GM21360 (cell line): ENCODE measurements at regions not wholly inside any gene's neighbourhood (a gene's known extent, or its start where the extent isn't known, plus 50 kb on each side); places are given as distances from the start of the nearest gene placed in this dataset.

ENCODE experiments used
- ATAC-seq: cut with Tn5 transposase; IDR thresholded peaks from one replicate; pipeline ENCODE4 v1.9.1; 2021; ENCODE audit warnings: mild to moderate bottlenecking, moderate library complexity; ENCODE audit not compliant: unreplicated experiment

DNA sequence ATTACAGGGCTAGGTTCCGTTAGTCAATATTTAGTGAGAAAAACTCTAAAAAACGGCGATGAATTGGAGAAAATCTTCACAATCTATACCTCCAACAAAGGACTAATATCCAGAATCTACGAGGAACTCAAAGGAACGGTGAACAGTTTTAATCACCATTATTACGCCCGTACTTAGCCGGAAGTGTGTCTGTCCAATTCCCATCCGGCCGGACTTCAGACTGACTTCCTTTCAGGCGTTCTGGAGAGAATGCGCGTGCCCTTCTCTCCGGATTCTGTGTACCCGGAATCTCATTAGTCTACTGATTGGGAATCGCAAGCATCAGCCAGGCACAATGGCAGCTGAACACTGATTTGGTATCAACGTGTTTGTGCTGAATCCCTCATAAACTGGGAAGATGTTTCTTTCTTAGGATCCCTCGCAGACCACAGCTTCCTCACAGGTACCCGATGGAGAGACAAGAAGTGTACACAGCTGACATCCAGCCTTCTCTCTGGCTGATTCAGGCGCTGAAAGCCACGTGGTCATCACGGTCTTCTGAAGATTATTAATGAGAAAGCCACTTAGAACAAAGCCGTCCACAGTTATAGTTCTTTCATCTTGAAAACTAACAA lies 239.9 kb downstream of the ZNF516 start:
- peak; percentile 72 for ATAC-seq

DNA sequence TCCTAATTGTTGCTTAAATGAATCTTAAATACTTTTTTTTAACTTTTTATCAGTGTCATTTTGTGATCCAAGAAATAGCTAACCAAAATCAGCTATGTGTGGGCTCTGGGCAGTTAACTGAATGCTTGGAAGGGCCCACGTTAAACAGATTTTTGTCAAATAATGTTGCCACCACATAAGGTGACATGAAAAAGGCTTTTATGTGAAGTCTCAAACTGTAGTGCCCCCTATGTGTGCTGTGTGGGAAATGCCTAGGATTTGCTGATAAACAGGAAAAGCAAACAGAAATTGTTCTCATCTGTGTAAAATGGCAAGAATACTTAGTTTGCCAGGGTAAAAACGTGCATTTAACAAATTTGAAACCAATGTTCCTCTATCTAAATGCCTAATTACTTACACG lies 242.2 kb downstream of the ZNF516 start:
- ATAC-seq: peak; percentile 45

DNA sequence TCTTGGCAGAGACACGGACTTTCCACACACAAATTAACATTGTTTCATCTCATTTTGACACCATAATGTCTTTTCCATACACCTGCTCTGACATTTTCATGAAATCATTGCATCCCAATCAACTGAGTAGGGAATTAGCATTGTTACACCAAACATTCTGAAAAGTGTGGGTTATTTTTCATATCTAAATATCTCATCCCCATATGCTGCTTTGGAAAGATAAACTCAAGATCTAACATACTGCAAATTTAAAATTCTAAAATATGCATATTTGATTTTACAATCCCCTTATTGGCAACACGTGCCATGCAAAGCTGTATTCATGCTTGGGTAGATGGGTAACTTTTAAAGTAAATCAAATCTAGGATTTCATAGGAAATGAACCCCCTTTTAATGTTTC lies 242.9 kb downstream of the ZNF516 start:
- ATAC-seq: no peak

DNA sequence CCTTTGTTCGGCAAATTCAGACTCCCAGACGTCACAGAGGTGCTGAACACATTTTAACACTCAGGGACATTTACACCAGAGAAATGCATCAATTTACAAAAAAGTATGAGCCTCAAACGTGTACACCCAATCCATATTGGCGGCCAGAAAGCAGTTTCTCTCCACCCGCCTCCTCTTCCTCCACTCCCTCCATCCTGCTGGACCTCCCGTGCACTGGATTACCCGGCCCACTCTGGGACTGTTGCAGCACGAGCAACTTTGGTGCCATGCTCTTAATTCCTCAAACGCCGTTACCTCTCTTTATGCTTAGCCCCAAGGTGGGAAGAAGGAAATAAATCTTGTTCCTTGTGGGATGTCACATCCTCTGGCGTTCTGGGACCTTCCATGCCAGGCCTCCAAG lies 243.4 kb downstream of the ZNF516 start:
- no peak for ATAC-seq

DNA sequence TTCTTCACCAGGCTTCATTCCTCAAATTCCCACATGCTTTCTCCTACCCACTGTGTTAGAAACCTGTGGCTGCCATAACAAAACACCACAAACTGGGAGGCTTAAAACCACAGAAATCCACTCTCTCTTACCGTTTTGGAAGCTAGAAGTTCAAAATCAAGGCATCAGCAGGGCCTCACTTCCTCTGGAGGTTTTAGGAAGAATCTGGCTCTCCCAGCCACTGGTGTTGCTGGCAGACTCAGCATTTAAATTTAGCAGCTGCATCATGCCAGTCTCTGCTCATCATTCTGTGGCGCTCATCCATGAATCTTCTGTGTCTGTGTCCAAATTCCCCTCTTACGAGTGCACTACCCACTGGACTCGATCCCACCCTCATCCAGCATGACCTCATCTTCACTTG lies 248.5 kb downstream of the ZNF516 start:
- ATAC-seq: no peak

DNA sequence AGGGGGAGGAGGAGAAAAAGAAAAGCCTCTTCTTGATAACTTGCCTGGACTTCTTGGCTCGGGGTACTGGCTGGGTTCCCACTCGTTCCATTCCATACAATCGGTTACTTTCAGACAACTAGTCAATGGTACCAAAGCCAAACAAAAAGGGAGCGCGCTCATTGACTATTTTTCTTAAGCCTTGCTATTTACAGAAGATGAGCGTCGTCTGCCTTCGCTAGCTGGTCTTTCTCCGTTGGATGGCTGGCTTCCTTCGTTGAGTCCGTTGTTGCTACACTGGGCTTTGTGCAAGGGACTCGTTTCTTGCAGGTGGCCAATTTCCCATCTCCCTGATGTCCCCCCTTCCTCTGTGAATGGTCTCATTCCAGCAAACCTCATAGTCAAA lies 260.4 kb downstream of the ZNF516 start:
- ATAC-seq: no peak

DNA sequence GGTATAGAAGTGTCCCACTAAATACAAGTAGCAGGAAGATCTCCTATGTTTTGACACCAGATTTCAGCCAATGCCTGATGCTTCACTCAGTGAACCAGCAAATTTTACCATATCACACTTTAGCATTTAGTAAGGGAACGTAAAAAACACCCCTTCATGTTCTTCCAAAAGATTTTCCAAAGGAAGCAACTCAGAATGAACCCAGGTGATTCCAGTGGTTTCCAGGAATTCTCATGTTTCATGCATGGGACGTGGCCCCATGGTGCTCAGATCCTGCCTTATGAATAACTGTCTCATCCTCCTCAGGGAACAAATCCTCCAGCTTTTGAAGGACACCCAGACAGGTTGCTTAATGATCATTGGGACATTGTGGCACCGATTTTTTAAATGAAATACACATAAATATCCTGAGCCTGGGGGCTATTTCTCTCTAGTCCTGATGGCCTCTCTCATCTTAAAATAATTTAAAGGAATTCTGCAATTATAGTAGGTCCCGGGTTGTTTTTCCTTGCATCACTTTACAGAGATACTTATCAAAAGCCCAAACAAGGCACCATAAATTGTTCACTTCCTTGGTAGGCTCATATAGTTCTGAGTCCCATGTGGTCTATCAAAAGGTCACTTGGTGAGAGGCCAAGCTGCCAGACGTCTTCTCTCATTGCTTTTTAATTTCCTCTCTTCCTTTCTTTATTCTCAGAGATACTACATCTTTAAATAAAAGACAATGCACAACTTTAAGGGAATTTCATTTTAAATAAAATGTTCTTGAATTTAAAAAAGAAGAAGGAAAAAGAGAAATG lies 261.0 kb downstream of the ZNF516 start:
- ATAC-seq: no peak

DNA sequence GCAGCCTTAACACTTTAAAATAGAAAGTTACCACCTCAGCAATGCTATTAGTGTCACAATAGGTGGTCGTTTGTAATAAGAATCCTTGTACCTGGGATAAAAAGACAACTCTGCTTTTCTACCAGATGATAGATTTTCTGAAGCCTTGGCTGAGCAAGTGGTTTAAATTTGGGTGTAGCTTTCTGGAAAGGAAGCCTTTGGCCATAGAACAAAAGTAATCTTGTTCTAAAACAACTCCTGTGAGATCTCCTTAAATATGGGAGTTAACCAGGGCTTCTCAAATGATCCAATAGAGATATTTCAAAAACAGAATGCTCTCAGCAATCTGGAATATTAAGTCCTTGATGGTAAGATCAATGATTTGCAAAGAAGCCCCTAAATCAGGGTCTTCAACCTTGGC lies 261.6 kb downstream of the ZNF516 start:
- no peak for ATAC-seq

DNA sequence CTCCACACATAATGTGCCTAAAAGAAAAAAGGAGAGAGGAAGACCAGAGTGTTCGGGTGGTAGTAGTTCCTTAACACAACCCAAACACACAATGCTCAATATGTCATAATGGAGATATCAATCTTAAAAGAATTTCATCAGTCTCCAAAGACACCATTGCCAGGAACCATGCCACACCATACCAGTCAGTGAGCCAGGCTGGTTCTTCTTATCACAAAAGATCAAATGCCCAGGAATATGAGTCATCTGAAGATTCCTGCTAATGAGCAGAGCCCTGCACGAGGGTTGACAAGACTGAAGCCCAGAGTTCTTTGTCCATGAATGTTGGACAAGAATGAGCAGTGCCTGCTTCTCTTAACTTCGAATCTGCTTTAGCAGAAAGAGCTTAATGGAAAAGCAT lies 262.3 kb downstream of the ZNF516 start:
- no peak for ATAC-seq

DNA sequence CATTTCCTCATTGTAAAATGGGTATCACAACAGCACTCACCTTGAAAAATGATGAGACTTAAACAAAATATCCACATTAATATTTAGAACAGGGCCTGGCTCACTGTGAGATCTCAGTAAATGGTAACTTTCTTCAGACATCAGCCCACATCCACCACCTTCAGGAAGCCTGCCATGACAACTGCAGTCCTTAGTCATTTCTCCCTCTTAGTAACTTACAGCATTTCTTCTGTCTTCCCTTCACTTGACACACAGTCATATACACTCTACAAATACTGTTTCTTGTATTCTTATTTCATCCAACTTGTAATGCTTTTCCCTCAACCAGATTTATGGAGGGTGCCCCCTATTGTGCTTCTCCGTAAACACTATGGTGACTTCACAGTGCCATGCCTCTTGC lies 263.0 kb downstream of the ZNF516 start:
- ATAC-seq: no peak

DNA sequence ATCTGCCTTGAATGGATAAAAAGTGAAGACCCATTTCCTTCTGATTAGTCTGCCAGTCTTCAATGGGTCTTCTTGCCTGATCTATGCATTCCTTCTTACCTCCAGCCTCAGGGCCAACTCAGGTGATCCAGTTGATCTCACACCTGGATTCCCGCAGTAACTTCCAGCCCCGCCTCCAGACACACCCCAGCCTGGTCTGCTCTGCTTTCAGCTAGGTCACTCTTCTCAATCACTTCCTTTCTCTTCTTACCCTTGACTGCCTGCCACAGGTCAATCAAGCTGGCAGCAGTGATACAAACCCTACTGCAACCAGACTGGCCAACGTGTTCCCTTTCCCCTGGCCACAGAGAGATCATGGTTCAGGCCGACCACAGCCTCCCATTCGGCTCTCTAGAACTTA lies 263.6 kb downstream of the ZNF516 start:
- ATAC-seq: no peak

DNA sequence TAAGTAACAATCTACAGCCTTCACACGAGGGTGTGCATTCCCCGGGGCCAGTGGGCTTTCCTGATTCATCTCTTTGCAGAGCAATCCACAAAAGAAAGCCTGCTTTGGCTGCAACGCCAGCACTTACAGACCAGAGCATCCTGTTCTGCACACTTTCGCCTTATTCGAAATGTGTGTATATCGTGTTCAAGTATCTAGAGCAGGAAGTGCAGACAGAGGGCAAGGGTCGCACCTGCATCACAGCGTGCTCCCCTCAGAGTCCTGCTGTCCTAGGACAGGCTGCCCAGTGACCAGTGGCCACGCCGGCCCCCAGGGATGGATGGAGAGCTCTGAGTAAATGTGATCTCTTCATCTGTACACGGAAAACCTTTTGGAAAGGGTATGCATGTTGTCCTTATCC lies 264.3 kb downstream of the ZNF516 start:
- no peak for ATAC-seq

DNA sequence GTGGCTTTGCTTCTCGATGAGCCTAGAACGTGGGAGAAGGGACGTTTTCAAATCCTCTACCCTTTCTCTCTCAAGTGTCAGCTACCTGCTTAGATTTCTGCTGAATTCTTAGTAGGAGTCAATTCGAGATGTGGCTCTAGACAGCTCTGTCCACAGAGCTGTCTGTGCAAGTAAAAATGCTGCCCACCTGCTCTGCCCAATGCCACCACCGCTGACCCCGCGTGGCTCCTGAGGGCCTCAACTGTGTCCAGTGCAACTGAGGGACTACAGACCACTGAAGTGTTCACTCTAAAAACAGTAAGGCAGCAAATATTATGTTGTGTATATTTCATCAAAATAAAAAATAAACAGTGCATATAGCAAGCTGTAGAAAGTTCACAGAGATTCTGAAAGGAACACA lies 266.3 kb downstream of the ZNF516 start:
- no peak for ATAC-seq

DNA sequence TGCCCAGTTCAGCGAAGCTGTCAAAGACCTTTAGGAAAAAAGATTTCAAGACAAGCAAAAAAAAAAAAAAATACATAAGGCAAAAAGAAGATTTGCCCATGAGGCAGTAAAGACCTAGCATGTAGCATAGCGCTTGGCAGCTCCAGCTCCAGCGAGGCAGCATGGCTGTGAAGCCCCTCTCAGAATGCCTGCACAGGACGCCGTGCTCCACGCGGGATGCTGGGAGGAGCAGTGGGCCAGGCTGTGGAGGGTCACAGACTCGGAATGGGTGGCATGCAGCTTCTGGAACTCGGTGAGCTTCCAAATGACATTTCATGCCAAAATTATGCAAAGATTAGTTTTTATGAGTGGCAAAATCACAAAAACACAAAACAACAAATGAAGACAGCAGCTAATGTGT lies 267.3 kb downstream of the ZNF516 start:
- ATAC-seq: no peak

DNA sequence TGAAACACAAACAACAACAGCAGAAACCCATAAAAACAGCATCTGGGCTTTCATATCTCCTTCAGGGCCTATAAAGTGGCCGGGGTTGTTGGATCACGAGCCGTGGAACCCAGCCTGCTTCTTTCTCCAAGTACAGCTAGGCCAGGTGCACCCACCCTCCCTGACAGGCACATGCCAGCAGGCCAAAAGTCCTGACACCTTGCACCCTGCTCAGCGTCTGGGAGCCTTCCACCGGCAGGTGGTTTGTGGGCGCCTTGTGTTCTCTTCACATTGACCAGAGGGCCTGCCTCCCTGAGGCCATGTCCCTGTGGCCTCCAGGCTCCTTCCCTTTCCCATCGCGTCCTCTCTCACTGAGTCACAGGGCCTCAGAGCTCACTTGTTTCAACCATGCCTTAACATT lies 271.6 kb downstream of the ZNF516 start:
- no peak for ATAC-seq

DNA sequence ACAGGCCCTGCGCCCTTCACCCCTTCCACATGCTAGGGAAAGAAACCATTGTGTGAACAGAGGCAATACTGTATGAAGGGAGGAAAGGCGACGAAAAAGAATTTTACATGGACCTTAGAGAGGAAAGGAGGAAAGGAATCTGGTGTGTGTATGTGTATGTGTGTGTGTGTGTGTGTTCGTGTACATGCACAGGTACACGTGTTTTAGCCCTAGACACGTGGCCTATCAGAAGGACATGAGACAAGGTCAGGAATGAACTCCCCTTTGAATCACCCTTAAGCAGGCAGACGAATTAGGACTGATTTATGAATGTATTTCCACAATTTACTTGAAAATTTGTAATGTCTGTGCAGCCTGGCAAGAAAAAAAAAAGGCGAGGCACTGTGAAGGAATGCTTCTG lies 276.0 kb downstream of the ZNF516 start:
- ATAC-seq: no peak

DNA sequence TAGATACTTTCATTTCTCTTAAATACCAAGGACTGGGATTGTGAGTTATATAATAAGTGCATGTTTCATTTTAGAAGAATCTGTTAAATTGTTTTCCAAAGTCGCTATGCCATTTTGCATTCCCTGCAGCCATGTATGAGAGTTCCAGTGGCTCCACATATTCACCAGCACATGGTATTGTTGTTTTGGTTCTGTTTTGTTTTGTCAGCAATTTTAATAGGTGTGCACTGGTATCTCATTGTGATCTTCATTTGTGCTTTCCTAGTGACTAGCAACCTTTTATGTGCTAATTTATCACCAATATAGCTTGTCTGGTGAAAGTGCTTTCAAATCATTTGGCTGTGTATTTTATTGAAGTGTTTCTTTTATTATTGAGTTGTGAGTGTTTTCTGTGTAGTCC lies 278.9 kb downstream of the ZNF516 start:
- ATAC-seq: no peak

DNA sequence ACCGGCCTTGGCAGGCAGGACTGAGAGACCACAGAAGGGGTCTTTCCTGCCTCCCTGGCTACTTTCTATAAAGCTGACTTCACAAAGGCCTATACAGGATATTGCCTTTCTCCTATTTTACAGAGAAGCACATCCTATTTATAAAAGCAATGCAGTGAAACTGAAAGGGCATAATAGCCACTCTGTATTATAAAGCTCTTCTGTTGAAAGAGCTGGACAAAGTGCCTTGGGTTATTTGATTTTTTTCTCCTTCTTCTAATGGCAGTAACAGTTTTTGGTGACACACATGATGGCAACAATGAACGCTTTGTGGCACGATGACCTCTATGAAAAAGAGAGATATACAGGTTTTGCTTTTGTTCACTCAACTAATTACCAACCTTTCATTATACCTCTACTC lies 281.1 kb downstream of the ZNF516 start:
- no peak for ATAC-seq

DNA sequence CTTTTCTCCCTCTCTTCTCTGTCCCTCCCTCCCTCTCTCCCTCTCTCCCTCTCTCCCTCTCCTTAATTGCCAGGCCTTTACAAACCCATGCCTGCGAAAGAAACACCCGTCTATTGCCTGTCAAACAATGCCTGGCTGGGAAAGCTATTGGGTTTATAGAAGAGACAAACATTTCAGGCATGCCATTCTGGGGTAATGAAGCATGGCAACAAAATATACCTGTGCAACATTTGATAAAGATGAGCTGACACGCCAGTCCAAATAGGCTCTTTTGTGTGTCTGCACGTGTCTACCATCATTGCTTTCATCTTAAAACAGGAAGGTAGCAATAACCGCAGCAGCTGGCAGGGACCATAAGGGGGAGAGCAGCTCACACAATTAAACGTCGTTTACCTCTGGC lies 282.1 kb downstream of the ZNF516 start:
- no peak for ATAC-seq

DNA sequence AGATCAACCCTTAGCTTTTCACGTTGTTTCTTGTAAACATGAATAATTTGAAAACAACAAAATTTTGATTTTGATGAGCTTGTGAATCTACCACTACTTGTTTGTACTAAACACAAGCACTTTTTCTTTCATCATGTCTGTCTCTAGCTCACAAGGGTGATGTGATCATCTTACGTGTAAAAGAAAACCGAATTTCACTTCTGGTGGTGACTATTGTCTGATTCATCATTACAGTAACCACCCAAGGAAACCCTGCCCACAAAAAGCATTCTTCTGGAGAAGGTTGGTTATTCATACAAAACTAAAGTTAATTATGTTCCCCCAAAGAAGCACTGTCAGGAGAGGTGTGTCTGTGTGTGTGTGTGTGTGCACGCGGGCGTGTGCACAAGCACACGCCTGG lies 285.4 kb downstream of the ZNF516 start:
- no peak for ATAC-seq

DNA sequence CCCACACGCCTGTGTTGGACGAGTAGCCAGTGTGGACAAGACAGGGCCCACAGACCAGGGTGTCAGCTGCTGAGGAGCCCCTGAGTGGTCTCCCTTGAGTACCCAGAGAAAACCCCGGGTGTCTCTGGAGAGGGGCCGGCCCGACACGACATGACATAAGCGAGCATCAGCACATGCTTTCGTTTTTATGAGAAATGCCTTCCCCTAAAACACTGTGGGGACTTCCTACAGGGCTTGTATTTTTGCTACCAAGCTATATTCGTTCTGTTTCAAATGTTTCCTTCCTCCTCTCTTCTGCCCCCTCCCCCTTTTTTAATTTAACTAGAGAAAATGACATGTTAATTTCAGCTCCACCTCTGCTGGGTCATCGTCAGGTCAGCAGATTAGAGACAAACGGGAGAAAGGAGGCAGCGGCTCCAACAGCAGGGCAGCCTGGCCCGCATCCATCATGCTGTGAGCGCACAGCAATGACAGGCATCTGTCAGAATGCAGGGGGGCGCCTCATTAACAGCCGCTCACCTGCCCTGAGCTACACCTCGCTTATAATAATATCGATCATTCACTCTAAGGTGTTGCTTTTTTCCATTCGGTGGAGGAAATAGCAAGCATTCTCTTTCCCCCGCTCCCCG lies 286.2 kb downstream of the ZNF516 start:
- ATAC-seq: peak; percentile 68

DNA sequence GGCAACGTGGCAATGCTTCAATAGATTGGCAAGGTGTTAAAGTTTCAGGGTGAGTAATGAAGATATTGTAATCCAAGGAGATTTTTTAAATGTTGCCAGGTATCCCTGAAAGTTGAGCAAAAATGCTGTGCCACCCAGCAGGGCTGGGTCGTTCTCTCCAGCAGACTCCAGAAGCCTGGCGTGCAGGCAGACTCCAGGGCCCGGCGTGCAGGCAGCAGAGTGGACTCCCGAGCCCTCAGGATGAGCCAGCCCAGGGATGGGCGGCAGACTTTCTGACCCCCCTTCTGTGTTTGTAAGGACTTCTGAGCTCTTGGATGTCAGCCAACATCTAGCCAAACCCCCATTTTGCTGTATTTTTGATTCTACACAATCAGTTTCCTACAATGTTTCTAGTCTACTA lies 289.1 kb downstream of the ZNF516 start:
- no peak for ATAC-seq
